ENCODE measurements at regions not wholly inside any gene's neighbourhood (a gene's known extent, or its start where the extent isn't known, plus 50 kb on each side); places are given as distances from the start of the nearest gene placed in this dataset.

- DNase-seq (ENCODE audit: low spot score) = no peak
Observed at GRCh38 chr1:239212811-239213220, 173.6 kb upstream of the CHRM3 start.

DNA sequence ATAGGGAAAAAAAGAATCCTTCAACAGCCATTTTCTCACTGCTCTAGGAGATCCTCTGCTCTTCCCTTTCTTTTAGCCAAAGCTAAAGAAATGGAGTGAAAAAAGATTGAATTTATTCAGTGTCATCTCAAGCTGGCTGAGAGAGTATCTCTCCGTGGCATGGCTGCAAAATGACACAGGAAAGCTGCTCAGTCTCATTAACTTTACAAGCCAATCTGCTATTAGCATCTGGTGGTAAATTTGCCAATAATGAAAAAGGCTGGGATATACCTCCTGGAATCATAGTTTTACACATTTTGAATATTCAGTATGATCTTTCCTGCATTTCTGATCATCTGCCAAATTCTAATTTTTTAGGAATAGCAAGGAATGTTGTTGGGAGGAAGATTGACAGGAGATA is 176.8 kb upstream of the CHRM3 start:
- no peak for DNase-seq (ENCODE audit: low spot score)

DNA sequence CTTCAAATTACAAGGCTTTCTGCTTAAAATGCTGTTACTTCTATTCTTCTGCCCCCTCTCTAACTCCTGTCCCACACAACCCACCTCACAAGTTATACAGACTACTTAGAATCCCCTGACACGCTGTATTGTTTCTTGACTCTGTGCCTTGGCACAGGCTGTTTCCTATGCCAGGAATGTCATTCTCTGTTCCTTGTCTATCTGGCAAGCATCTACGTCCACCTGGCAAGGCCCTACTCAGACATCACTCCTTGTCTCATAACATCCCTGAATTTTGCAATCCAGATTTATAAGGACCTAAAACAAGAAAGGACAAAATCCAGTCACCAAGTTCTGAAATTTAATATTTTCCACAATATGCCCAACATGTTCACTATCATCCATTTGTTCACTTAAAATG is 182.0 kb upstream of the CHRM3 start:
- no peak for DNase-seq (ENCODE audit: low spot score)

DNA sequence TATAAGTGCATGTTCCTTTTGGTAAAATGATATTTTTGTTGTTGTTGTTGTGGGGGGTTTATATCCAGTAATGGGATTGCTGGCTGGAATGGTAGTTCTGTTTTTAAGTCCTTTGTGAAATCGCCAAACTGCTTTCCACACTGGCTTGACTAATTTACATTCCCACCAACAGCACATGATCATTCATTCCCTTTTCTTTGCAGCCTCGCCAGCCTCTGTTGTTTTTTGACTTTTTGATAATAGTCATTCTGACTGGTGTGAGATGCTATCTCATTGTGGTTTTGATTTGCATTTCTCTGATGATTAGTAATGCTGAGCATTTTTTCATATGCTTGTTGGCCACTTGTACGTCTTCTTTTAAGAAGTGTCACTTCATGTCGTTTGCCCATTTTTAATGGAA is 188.5 kb upstream of the CHRM3 start:
- DNase-seq (ENCODE audit: low spot score) = no peak

DNA sequence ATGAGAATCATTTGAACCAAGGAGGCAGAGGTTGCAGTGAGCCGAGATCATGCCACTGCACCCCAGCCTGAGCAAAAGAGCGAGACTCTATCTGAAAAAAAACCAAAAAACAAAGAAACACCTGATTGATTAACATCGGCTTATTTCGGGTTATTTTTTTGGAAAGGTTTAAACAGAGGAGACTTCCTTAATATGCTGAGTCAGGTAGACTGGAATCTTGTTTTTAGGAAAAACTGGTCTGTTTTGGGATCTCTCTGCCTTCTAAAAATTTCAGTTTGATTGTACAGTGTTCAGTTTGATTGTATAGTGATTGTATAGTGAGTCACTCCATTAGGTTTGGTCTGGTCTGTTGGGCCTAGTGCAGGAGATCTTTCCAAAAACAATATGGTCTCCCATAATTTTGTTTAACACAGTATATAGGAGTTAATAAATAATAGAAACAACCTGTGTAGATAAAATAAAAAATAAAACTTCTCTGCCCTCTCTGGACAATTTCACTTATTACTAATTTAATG is 196.3 kb upstream of the CHRM3 start:
- no peak for DNase-seq (ENCODE audit: low spot score)

GRCh38 chr1:239186487-239186886 is 199.9 kb upstream of the CHRM3 start:
- no peak for DNase-seq (ENCODE audit: low spot score)

- DNase-seq (ENCODE audit: low spot score) = no peak
Observed at GRCh38 chr1:239185245-239185619, 201.1 kb upstream of the CHRM3 start.

DNA sequence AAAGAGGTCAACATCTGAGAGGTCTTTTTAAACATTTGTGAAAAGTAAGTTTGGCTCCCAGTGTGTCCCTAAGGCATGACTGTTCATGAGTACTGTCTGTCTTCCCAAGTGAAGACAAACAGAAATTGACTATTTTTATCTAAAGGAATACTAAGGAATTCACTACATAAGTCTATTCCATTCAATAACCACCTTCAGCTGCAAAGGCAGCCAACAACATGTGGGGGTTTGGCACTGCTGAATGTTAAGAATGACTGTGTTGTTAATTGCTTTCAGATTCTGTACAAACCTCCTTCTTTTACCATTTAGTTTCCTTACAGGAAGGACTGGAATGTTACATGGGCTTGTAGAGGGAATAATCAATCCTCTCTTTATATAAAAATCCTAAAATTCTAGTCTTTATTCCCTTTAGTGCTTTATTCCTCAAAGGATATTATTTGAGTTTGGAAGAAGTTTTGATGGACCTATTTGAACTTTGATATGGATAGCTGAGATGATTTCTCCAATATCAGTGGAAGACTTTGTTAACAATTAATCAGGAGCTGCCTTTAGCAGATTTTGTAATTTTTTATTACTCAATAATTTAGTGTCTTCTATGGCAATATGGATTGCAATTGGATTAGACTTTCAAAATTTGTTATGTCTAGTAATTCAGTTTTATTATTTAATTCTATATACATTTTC is 201.7 kb upstream of the CHRM3 start:
- DNase-seq (ENCODE audit: low spot score) = no peak

GRCh38 chr1:239178961-239179360 is 207.4 kb upstream of the CHRM3 start:
- no peak for DNase-seq (ENCODE audit: low spot score)

DNA sequence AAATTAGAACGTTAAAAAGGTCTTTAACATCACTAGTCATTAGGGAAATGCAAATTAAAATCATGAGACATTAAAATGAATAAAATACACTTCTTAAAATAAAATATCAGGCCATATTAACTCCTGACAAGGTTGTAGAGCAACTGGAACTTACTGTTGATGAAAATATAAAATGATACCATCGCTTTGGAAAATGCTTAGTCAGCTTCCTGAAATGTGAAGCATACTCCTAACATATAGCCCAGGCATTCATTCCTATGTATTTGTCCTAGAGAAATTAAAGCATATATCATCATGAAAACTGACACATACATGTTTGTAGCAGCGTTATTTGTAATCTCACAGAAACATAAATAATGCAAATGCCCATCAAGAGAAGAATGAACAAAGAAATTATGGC is 211.5 kb upstream of the CHRM3 start:
- DNase-seq (ENCODE audit: low spot score) = no peak

GRCh38 chr1:239170828-239171227 is 215.5 kb upstream of the CHRM3 start:
- DNase-seq (ENCODE audit: low spot score) = no peak

GRCh38 chr1:239169276-239169675 is 217.1 kb upstream of the CHRM3 start:
- DNase-seq (ENCODE audit: low spot score) = no peak

DNA sequence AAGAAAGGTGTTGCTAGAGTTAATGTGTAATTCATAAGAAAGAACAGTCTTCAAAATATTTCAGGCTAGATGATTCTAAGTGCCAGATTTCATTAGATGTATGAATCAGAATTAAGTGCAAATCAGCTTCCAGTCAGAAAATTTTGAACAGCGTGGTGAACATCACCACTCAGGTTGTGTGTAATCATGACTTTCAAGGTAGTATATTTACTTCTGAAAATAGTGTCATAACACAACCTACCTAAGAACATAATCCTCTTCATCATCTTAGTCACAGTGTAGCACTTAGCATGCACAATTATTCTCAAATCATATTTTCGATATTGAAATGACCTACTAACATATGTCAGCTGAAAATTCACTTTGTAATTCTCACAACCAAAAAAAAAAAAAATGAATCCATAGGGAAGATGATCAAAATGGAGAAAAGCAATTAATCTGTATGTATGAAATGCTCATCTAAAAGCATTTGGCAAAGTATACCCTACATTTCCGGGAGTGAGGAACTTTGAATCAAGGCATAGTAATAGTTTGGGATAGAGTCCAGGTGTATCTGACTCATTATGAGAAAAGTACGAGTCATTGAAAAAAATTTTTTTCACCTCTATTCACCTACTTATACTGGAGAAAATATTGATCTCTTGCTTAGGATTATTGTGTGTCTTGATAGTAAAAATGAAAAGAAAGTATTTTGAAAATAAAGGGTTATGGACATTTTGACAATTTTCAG is 221.8 kb upstream of the CHRM3 start:
- no peak for DNase-seq (ENCODE audit: low spot score)

- no peak for DNase-seq (ENCODE audit: low spot score)
Observed at GRCh38 chr1:239155466-239156091, 230.8 kb upstream of the CHRM3 start.

GRCh38 chr1:239151937-239152336 is 234.4 kb upstream of the CHRM3 start:
- DNase-seq (ENCODE audit: low spot score) = no peak

DNA sequence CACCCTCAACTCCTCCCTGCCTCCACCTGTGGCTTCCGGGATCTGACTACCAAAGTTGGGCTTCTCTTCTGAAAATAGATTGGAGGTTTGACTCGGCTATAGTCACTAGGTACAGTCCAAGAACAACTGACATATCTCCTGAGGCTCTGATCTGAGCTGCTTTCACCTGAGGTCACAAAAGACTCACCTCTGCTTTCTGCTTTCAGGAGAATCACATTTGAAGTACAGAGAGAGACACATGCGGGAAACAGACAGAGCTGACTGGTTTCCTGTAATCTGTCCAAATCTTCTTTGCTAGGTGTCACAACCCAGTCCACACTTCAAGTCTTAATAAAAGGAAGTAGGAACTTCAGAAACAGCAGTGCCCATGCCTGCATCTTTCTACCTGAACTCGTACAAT is 245.4 kb upstream of the CHRM3 start:
- no peak for DNase-seq (ENCODE audit: low spot score)

GRCh38 chr1:239139801-239140200 is 246.6 kb upstream of the CHRM3 start:
- DNase-seq (ENCODE audit: low spot score) = no peak

DNA sequence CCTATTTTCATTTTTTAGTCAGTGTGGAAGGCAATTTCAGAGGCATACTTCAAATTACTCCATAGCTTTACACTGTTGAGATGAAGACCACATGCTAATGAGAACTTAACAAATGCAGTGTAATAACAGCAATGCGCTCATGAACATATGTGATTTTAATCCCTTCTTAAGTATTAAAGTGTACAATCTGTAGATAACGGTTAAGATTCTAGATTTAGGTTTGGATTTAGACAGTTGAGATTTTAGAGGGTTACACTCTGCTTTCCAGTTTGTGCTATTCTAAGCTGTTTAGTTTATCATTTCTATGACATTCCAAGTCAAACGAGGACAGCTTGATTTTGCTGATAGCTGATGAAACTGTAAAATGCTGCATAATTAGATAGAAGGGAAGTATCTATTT is 257.8 kb upstream of the CHRM3 start:
- no peak for DNase-seq (ENCODE audit: low spot score)

- no peak for DNase-seq (ENCODE audit: low spot score)
Observed at GRCh38 chr1:239126884-239127283, 259.5 kb upstream of the CHRM3 start.

GRCh38 chr1:239125893-239126292 is 260.5 kb upstream of the CHRM3 start:
- no peak for DNase-seq (ENCODE audit: low spot score)

DNA sequence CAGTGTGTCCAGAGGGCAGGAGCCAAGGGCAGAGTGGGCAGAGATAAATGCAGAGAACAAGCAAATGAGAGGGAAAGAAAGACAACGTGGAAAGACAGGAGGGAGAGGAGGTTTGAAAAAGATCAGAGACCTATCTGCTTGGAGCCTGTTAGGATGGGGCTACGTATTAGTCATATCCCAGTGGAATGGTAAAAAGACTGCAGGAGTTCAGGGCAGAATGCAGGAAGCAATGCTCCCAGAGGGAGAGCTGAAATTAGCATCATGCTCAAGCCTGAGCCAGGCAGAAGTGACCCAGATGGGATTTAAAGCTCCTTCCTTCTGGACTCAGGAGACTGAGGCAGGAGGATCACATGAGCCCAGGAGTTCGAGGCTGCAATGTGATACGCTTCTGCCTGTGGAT is 261.3 kb upstream of the CHRM3 start:
- no peak for DNase-seq (ENCODE audit: low spot score)

GRCh38 chr1:239123260-239123659 is 263.1 kb upstream of the CHRM3 start:
- DNase-seq (ENCODE audit: low spot score) = no peak

All from LoVo (cell line).